Osteoblast (primary cell): ENCODE measurements at regions not wholly inside any gene's neighbourhood (a gene's known extent, or its start where the extent isn't known, plus 50 kb on each side); places are given as distances from the start of the nearest gene placed in this dataset.

Experiments used
- DNase-seq: peaks from one replicate; pipeline ENCODE4 v3.0.0; 2011; ENCODE audit warnings: low spot score, mixed read lengths; ENCODE audit not compliant: insufficient read length; ENCODE audit errors: missing footprints
- H2AFZ ChIP-seq: 2 replicates; pipeline ENCODE4 v1.6.0; 2011; ENCODE audit warnings: mild to moderate bottlenecking, low read length
- H3K27ac ChIP-seq: 2 replicates; pipeline ENCODE4 v1.5.1; 2011; ENCODE audit warnings: mild to moderate bottlenecking, low read depth, low read length, moderate library complexity
- H3K27me3 ChIP-seq: 2 replicates; pipeline ENCODE4 v1.6.0; 2012; ENCODE audit warnings: mild to moderate bottlenecking, control low read depth, inconsistent platforms, low read length, moderate library complexity; ENCODE audit not compliant: insufficient read depth
- H3K36me3 ChIP-seq: 2 replicates; pipeline ENCODE4 v1.5.1; 2011; ENCODE audit warnings: mild to moderate bottlenecking, low read length, control low read depth, moderate library complexity; ENCODE audit not compliant: insufficient read depth
- H3K4me1 ChIP-seq: 2 replicates; pipeline ENCODE4 v1.5.1; 2011; ENCODE audit warnings: mild to moderate bottlenecking, low read length, control low read depth, moderate library complexity; ENCODE audit not compliant: insufficient read depth
- H3K4me2 ChIP-seq: 2 replicates; pipeline ENCODE4 v1.6.0; 2011; ENCODE audit warnings: mild to moderate bottlenecking, low read length; ENCODE audit not compliant: insufficient read depth
- H3K4me3 ChIP-seq: fragments of 200-600 bp; sonication (generic); 3 replicates; pipeline ENCODE4 v1.5.1; 2012; ENCODE audit warnings: mild to moderate bottlenecking, low read length, inconsistent platforms; ENCODE audit not compliant: insufficient read depth
- H3K79me2 ChIP-seq: 2 replicates; pipeline ENCODE4 v1.6.0; 2012; ENCODE audit warnings: mild to moderate bottlenecking, low read length, control low read depth, inconsistent platforms; ENCODE audit not compliant: insufficient read depth
- H3K9me3 ChIP-seq: 2 replicates; pipeline ENCODE4 v1.5.1; 2011; ENCODE audit warnings: low read depth, low read length, control low read depth
- H4K20me1 ChIP-seq: 2 replicates; pipeline ENCODE4 v1.6.0; 2012; ENCODE audit warnings: mild to moderate bottlenecking, low read length, control low read depth; ENCODE audit not compliant: insufficient read depth
- CTCF ChIP-seq: IDR thresholded peaks from 2 replicates; pipeline ENCODE4 v1.5.1; 2011; ENCODE audit warnings: mild to moderate bottlenecking, low read depth, low read length, moderate library complexity; ENCODE audit errors: extremely low read depth

- Histone ChIP-seq H3K4me2 (no peak overlapping the region), H3K27ac (no peak overlapping the region), H3K27me3 (no peaks in the 10 kb centered on the region), H4K20me1 (no peaks in the 10 kb centered on the region), H3K9me3 (no peaks in the 10 kb centered on the region), H3K79me2 (no peaks in the 10 kb centered on the region), H3K4me1 (no peaks in the 10 kb centered on the region), H3K4me3 (no peak overlapping the region), H2AFZ (no peak overlapping the region), H3K36me3 (no peaks in the 10 kb centered on the region)
- no peak for DNase-seq
- no peak for TF ChIP-seq CTCF
These were observed 233.7 kb upstream of the FGF13 start for GRCh38 chrX:138945219-138945618.

GRCh38 chrX:138939038-138939437, 227.5 kb upstream of the FGF13 start:
- Histone ChIP-seq H3K9me3 (no peaks in the 10 kb centered on the region), H4K20me1 (no peaks in the 10 kb centered on the region), H3K79me2 (no peaks in the 10 kb centered on the region), H3K4me1 (no peaks in the 10 kb centered on the region), H3K4me3 (no peak overlapping the region), H3K4me2 (no peak overlapping the region), H3K36me3 (no peaks in the 10 kb centered on the region), H2AFZ (no peak overlapping the region), H3K27me3 (no peaks in the 10 kb centered on the region), H3K27ac (no peak overlapping the region)
- DNase-seq: no peak
- no peak for TF ChIP-seq CTCF

- DNase-seq: peak; percentile 65
- Histone ChIP-seq H3K4me1 (no peaks in the 10 kb centered on the region), H3K4me2 (no peak overlapping the region), H3K27ac (no peak overlapping the region), H3K27me3 (no peaks in the 10 kb centered on the region), H3K79me2 (no peaks in the 10 kb centered on the region), H4K20me1 (no peaks in the 10 kb centered on the region), H2AFZ (no peak overlapping the region), H3K9me3 (no peaks in the 10 kb centered on the region), H3K36me3 (no peaks in the 10 kb centered on the region), H3K4me3 (no peak overlapping the region)
- TF ChIP-seq CTCF: no peak
These were observed 226.5 kb upstream of the FGF13 start for GRCh38 chrX:138938003-138938402.

- H4K20me1 ChIP-seq: no peaks in the 10 kb centered on the region
- no peaks in the 10 kb centered on the region for H3K27me3 ChIP-seq
- H3K4me3 ChIP-seq: no peak overlapping the region
- no peak for DNase-seq
- no peaks in the 10 kb centered on the region for H3K4me1 ChIP-seq
- TF ChIP-seq CTCF: no peak
- H3K27ac ChIP-seq: no peak overlapping the region
- no peaks in the 10 kb centered on the region for H3K9me3 ChIP-seq
- no peak overlapping the region for H3K4me2 ChIP-seq
- no peak overlapping the region for H2AFZ ChIP-seq
- no peaks in the 10 kb centered on the region for H3K79me2 ChIP-seq
- no peaks in the 10 kb centered on the region for H3K36me3 ChIP-seq
These were observed 219.7 kb upstream of the FGF13 start for GRCh38 chrX:138931212-138931611.
